GM21717 (cell line): ENCODE measurements at regions not wholly inside any gene's neighbourhood (a gene's known extent, or its start where the extent isn't known, plus 50 kb on each side); places are given as distances from the start of the nearest gene placed in this dataset.
"Not testable (repeated sequence)": the region's sequence is repeated elsewhere in the genome, so short reads cannot be mapped to it uniquely, and the experiment has no call there.

Experiments
- ATAC-seq: cut with Tn5 transposase; IDR thresholded peaks from one replicate; pipeline ENCODE4 v1.9.1; 2021; ENCODE audit warnings: mild to moderate bottlenecking, moderate library complexity; ENCODE audit not compliant: unreplicated experiment

- no peak for ATAC-seq
These were observed 211.6 kb upstream of the SAMSN1 start for GRCh38 chr21:14757533-14758327.

- ATAC-seq, result no peak
These were observed 209.0 kb upstream of the SAMSN1 start for GRCh38 chr21:14755086-14755485.

GRCh38 chr21:14754682-14755081 is 208.6 kb upstream of the SAMSN1 start:
- no peak for ATAC-seq

- ATAC-seq, result no peak
These were observed 208.1 kb upstream of the SAMSN1 start for GRCh38 chr21:14754259-14754604.

- no peak for ATAC-seq
These were observed 207.5 kb upstream of the SAMSN1 start for GRCh38 chr21:14753466-14754258.

GRCh38 chr21:14753069-14753465 is 207.0 kb upstream of the SAMSN1 start:
- no peak for ATAC-seq

GRCh38 chr21:14752345-14752909 is 206.3 kb upstream of the SAMSN1 start:
- ATAC-seq, result no peak

GRCh38 chr21:14751602-14752344 is 205.7 kb upstream of the SAMSN1 start:
- ATAC-seq, result no peak

- ATAC-seq, result no peak
These were observed 204.9 kb upstream of the SAMSN1 start for GRCh38 chr21:14751011-14751410.

- ATAC-seq, result no peak
These were observed 203.9 kb upstream of the SAMSN1 start for GRCh38 chr21:14750041-14750440.

GRCh38 chr21:14748662-14749061 is 202.5 kb upstream of the SAMSN1 start:
- ATAC-seq, result no peak

GRCh38 chr21:14744368-14744767 is 198.3 kb upstream of the SAMSN1 start:
- no peak for ATAC-seq

- ATAC-seq, result no peak
These were observed 196.0 kb upstream of the SAMSN1 start for GRCh38 chr21:14742119-14742518.

- ATAC-seq, result no peak
These were observed 195.1 kb upstream of the SAMSN1 start for GRCh38 chr21:14741256-14741655.

- ATAC-seq, result no peak
These were observed 194.6 kb upstream of the SAMSN1 start for GRCh38 chr21:14740692-14741091.

- no peak for ATAC-seq
These were observed 194.0 kb upstream of the SAMSN1 start for GRCh38 chr21:14740116-14740515.

GRCh38 chr21:14739590-14739989 is 193.5 kb upstream of the SAMSN1 start:
- ATAC-seq, result no peak

- ATAC-seq, result not testable (repeated sequence)
These were observed 192.5 kb upstream of the SAMSN1 start for GRCh38 chr21:14738576-14738975.

GRCh38 chr21:14737922-14738321 is 191.8 kb upstream of the SAMSN1 start:
- peak; percentile 48 for ATAC-seq

- ATAC-seq, result no peak
These were observed 191.2 kb upstream of the SAMSN1 start for GRCh38 chr21:14737284-14737691.

GRCh38 chr21:14736672-14737071 is 190.6 kb upstream of the SAMSN1 start:
- ATAC-seq, result no peak
